ENCODE measurements at regions not wholly inside any gene's neighbourhood (a gene's known extent, or its start where the extent isn't known, plus 50 kb on each side); places are given as distances from the start of the nearest gene placed in this dataset.

- no peak for DNase-seq
- ATAC-seq = peak; percentile 71
These were observed 102.0 kb upstream of the PRICKLE2 start for GRCh38 chr3:64327100-64327804.

GRCh38 chr3:64321747-64322146 is 96.5 kb upstream of the PRICKLE2 start:
- no peaks in the 10 kb centered on the region for H3K27me3 ChIP-seq
- intact Hi-C loops (cut with DNase I) = no loop called here
- TF ChIP-seq CTCF (IDR thresholded peaks at IDR 0.05) = no peak
- no peak overlapping the region for H3K4me3 ChIP-seq
- no peak overlapping the region for H3K27ac ChIP-seq
- ATAC-seq (peak; percentile 55), DNase-seq (no peak)
- H3K9me3 ChIP-seq = no peaks in the 10 kb centered on the region
- H3K36me3 ChIP-seq = no peaks in the 10 kb centered on the region
- H3K4me1 ChIP-seq = no peaks in the 10 kb centered on the region

More at GRCh38 chr3:64327100-64327804, 102.0 kb upstream of the PRICKLE2 start:
- no peak overlapping the region for H3K4me3 ChIP-seq
- no peaks in the 10 kb centered on the region for H3K36me3 ChIP-seq
- no peaks in the 10 kb centered on the region for H3K9me3 ChIP-seq
- no peaks in the 10 kb centered on the region for H3K4me1 ChIP-seq
- no peak for TF ChIP-seq CTCF (IDR thresholded peaks at IDR 0.05)
- peak overlapping the region; percentile 86 for H3K27ac ChIP-seq
- no peaks in the 10 kb centered on the region for H3K27me3 ChIP-seq
- intact Hi-C loops (cut with DNase I) = no loop called here

GRCh38 chr3:64319391-64319790 is 94.1 kb upstream of the PRICKLE2 start:
- Histone ChIP-seq H3K4me3 (no peak overlapping the region), H3K4me1 (no peaks in the 10 kb centered on the region), H3K9me3 (no peaks in the 10 kb centered on the region), H3K36me3 (no peaks in the 10 kb centered on the region), H3K27ac (no peak overlapping the region), H3K27me3 (no peaks in the 10 kb centered on the region)
- DNase-seq (no peak), ATAC-seq (peak; percentile 63)
- intact Hi-C loops (cut with DNase I) = no loop called here
- no peak for TF ChIP-seq CTCF (IDR thresholded peaks at IDR 0.05)

GRCh38 chr3:64318668-64319271 is 93.5 kb upstream of the PRICKLE2 start:
- TF ChIP-seq CTCF (IDR thresholded peaks at IDR 0.05) = no peak
- intact Hi-C loops (cut with DNase I) = no loop called here
- ATAC-seq = no peak
- H3K4me1 ChIP-seq = no peaks in the 10 kb centered on the region
- no peak overlapping the region for H3K4me3 ChIP-seq
- no peaks in the 10 kb centered on the region for H3K27me3 ChIP-seq
- H3K36me3 ChIP-seq = no peaks in the 10 kb centered on the region
- H3K9me3 ChIP-seq = no peaks in the 10 kb centered on the region
- no peak for DNase-seq
- no peak overlapping the region for H3K27ac ChIP-seq

- DNase-seq (no peak), ATAC-seq (no peak)
- intact Hi-C loops (cut with DNase I) = no loop called here
- Histone ChIP-seq H3K9me3 (no peaks in the 10 kb centered on the region), H3K27me3 (no peaks in the 10 kb centered on the region), H3K36me3 (no peaks in the 10 kb centered on the region), H3K4me3 (no peak overlapping the region), H3K4me1 (no peaks in the 10 kb centered on the region), H3K27ac (no peak overlapping the region)
- no peak for TF ChIP-seq CTCF (IDR thresholded peaks at IDR 0.05)
These were observed 92.7 kb upstream of the PRICKLE2 start for GRCh38 chr3:64318001-64318400.
